LHCN-M2 (cell line): ENCODE measurements at regions not wholly inside any gene's neighbourhood (a gene's known extent, or its start where the extent isn't known, plus 50 kb on each side); places are given as distances from the start of the nearest gene placed in this dataset.
A peak's percentile ranks its signal among the peaks of the same experiment; 100 is the strongest.
"Not testable (repeated sequence)": the region's sequence is repeated elsewhere in the genome, so short reads cannot be mapped to it uniquely, and the experiment has no call there.

ENCODE experiments used
- DNase-seq: peaks from one replicate; pipeline ENCODE4 v3.0.0-alpha.2; 2012; ENCODE audit warnings: low read depth

- no peak for DNase-seq
These were observed 193.7 kb downstream of the MSX2 start for GRCh38 chr5:174917976-174918554.

GRCh38 chr5:174917435-174917834 is 193.1 kb downstream of the MSX2 start:
- DNase-seq, result not testable (repeated sequence)

DNA sequence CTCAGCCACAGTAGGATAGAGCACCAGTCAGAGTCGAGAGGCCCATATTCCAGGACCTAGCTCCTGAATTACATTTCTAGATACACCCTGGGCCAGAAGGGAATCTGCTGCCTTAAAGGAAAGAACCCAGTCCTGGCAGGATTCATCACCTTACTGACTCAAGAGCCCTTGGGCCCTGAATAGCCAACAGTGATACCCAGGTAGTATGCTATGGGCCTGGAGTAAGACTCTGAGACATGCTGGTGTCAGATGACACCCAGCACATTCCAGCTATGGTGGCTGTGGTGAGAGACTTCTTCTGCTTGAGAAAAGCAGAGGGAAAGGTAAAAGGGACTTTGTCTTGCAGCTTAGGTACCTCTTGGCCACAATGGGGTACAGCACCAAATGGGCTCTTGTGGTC is 192.5 kb downstream of the MSX2 start:
- DNase-seq, result not testable (repeated sequence)

GRCh38 chr5:174916227-174916626 is 191.8 kb downstream of the MSX2 start:
- no peak for DNase-seq

DNA sequence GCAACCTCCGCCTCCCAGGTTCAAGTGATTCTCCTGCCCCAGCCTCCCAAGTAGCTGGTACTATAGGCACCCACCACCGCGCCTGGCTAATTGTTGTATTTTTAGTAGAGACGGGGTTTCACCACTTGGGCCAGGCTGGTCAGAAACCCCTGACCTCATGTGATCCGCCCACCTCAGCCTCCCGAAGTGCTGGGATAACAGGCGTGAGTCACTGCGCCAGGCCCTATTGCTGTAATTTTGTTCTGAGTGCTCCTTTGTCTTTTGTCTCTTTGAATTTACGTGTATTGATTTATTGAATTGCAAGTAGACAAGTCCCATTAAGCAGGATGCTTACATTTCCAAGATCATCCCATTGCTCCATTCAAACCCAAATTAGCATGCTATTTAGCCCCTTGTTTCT is 186.7 kb downstream of the MSX2 start:
- no peak for DNase-seq

- DNase-seq, result peak; percentile 49
These were observed 185.9 kb downstream of the MSX2 start for GRCh38 chr5:174910245-174910737.

DNA sequence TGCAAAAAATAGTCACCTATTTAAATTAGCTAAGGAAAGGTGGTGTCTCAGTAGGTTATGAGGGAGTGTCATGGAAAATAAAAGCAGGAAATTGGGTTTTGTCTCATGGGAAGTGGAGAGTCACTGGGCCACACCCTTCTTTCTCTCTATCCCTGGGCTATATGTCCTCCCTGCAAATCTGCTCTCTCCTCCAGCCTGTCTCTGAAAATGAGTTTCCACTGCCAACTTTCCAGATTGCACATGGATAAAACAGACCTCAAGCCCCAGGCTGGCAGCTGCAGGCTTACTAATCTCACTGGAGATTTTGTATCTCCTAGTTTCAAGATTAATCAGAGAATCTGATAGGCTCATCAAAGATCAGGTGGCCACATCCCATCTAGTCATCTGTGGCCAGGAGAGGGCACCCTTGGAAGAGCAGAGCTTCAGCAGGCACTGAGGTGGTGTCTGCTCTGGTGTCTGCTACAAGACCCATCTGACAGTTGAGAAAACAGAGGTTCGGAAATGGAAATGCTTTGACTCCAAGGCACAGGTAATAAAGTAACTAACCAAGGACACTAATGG is 178.9 kb downstream of the MSX2 start:
- DNase-seq, result peak; percentile 9

DNA sequence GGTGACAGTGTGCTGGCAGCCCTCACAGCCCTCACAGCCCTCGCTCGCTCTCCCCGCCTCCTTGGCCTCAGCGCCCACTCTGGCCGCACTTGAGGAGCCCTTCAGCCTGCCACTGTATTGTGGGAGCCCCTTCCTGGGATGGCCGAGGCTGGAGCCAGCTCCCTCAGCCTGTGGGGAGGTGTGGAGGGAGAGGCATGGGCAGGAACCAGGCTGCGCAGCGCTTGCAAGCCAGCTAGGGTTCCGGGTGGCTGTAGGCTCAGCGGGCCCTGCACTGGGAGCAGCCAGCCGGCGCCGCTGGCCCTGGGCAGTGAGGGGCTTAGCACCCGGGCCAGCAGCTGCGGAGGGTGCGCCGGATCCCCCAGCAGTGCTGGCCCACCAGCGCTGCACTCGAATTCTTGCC is 177.0 kb downstream of the MSX2 start:
- DNase-seq, result no peak

GRCh38 chr5:174900240-174900865 is 176.0 kb downstream of the MSX2 start:
- no peak for DNase-seq

DNA sequence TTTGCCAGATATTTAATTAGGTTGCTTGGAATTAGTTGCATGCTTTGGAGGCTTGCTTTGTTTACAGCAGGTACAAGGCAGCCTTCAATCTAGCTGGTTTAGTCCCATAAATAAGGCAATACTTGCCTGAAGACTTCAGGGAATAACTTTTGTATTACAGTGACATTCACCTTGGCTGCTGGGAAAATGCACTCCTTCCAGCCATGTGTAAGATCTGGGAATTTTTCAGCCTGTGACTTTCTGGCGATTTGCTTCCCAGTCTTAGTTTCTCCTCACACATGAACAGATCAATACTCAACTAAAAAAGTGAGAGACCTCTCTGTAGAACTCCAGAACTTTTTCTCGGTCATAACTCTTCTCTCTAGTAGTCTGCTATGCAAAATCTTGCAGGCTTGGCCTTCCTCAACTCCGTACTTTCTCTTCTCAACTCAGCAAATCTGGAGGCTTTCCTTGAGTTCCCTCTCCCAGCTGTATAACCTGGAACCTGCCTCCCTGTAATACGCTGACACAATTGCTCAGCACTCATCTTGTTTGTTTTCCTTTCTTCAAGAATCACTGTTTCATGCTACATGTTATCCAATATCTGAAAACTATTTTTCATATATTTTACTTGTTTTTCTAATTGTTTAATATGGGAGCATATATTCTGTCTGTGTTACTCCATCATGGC is 173.0 kb downstream of the MSX2 start:
- no peak for DNase-seq

DNA sequence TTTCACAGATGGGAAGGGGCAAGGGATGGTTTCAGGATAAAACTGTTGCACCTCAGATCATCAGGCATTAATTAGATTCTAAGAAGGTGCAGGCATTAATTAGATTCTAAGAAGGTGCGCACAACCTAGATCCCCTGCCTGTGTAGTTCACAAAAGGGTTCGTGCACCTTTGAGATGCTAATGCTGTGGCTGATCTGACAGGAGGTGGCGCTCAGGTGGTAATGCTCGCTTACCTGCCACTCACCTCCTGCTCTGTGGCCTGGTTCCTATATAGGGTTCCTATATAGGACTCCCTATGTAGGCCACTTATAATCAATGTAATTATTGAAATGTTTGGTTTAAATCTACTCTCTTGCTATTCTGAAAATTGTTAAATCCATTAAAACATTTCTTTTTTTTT is 171.0 kb downstream of the MSX2 start:
- DNase-seq, result no peak

DNA sequence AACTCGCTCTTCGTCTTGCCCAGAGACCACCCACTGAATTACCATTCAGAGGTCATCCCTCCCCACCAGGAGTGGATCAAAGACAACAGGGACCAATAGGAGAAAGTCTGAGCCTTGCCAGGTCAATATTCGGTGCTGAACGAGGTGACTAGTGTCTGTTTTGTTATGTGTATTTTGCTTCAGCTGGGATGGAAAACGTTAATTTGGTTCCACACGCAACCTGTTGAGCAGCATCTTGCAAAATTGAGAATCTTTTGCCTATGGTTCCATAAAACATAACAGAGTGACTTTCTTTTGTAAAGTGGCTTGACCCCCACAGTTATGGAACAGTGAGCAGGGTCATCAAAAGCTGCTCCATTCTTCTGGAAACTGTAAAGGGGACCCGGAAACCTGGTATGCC is 168.4 kb downstream of the MSX2 start:
- DNase-seq, result no peak

DNA sequence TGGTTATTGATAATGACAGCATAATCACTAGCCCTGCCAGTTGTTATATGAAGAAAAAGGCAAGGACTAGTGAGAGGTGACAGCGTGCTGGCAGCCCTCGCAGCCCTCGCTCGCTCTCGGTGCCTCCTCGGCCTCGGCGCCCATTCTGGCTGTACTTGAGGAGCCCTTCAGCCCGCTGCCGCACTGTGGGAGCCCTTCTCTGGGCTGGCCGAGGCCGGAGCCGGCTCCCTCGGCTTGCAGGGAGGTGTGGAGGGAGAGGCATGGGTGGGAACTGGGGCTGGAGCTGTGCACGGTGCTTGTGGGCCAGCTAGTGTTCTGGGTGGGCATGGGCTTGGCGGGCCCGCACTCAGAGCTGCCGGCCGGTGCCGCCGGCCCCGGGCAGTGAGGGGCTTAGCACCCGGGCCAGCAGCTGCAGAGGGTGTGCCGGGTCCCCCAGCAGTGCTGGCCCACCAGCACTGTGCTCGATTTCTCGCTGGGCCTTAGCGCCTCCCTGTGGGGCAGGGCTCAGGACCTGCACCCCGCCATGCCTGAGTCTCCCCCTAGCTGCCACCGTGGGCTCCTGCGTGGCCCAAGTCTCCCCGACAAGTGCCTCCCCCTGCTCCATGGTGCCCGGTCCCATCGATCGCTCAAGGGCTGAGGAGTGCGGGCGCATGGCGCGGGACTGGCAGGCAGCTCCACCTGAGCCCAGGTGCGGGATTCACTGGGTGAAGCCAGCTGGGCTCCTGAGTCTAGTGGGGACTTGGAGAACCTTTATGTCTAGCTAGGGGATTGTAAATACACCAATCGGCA is 156.2 kb downstream of the MSX2 start:
- not testable (repeated sequence) for DNase-seq

DNA sequence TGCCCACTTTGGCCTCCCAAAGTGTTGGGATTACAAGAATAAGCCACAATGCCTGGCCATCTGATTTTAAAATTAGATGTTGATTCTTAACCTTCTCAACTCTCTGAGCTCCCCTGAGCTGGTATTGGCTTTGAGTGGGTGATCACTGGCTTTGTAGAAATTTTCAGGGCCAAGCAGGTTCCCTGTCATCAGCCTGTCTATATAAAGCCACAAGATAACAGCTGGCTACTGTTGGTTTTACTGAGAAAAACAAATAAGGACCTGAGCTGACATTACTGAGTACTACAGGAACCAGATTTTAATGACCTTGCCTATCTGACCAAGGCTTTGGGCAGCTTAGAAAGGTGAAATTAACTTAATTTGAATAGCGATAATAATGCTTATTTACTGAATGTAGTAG is 153.6 kb downstream of the MSX2 start:
- DNase-seq, result no peak

DNA sequence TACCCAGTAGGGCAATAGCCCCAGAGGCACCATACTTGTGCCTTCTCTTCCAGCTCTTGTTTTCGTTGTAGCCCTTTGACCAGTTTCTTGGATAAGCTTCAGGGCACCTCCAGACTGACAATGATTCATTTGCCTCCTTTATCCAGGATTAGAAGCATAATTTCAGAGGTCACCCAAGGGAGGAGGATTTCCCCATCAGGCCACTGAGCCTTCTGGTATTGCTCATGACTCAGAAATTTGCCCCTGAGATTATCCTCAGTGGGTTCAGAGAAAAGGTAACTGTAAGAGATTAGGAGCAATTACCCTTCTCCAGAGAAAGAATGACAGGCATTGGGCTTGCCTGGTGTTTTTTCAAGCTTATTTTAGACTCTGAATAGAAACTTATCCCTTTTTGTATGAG is 147.9 kb downstream of the MSX2 start:
- peak; percentile 10 for DNase-seq

DNA sequence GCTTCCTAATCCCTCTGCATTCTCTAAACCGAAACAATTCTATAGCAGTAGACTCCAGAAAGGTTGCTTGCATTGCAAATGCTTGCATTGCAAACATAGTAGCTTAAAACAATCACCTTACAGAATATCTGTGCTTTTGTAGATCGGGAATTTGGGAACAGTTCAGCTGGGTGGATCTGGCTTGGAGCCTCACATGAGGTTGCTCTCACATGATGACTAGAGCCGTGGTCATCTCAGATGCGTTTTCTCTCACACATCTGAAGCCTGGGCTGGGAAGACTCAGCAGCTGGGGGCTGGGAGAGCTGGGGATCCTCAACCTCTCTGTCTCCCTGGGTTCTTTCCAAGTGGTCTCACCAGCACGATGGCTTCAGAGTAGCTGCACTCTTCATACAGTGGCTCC is 127.8 kb downstream of the MSX2 start:
- no peak for DNase-seq

DNA sequence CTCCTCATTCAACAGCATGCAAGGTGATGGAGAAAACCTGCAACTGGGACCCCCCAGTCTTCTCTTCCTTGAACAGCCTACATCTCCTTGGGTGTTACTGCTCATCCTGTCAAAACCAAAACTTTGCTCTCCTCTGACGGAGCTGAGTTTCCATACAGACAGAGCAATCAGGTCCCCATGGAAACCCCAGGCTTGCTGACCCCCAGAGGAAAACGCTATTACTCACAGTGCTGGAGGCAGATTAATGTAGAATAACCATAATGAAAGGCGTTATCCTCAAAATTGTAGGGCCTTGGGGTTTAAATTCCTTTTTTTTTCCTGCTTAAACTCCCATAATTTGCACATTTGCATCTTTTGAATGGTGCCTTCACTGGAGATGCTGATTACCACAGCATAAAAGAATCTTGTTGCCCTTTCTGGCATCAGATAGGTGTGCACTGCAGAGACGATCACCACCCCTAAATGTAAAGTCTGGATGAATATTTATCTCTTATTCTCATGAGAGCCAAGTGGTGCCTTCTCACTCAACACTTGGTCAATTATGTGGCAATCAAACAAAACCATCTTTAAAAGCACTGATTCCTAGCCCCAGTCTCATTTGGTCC is 126.3 kb downstream of the MSX2 start:
- DNase-seq, result no peak

DNA sequence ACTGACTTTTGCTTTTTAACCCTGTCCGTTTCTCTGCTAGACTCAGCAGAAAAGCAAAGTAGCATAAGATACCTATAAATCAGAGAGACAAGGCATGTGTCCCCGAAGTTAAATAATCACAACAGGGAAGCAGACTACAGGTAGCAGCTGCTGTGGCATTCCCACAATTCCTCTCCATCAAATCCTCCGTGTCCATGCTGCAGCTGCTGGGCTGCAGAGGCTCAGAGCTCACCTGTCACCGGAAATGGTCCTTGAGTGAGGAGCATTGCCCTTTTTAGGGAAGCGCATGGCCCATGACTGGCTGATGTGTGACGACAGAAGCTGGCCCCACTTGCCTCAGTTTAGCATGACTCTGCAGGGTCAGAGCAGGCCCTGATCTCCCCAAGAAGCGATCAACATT is 125.0 kb downstream of the MSX2 start:
- no peak for DNase-seq

- DNase-seq, result no peak
These were observed 120.6 kb downstream of the MSX2 start for GRCh38 chr5:174844971-174845370.

GRCh38 chr5:174843263-174844250 is 119.2 kb downstream of the MSX2 start:
- no peak for DNase-seq
